ENCODE measurements at regions not wholly inside any gene's neighbourhood (a gene's known extent, or its start where the extent isn't known, plus 50 kb on each side); places are given as distances from the start of the nearest gene placed in this dataset.

DNA sequence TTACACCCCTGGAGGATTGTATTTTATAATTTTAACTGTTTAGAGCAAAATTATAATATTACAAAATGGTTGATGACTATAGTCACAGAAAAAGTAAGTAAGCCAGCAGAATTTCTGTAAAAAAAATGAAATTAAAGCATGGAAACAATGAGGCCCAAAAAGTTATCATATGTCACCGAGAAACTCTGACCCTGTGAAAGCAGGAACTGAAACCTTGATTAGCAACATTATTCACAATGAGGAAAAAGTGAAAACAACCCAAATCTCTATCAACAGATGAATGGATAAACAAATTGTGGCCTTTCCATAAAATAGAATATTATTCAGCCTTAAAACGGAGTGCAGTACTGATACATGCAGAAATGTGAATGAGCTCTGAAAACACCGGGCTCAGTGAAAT is 1471.7 kb downstream of the NLGN4Y start:
- TF ChIP-seq, protein P1, sequence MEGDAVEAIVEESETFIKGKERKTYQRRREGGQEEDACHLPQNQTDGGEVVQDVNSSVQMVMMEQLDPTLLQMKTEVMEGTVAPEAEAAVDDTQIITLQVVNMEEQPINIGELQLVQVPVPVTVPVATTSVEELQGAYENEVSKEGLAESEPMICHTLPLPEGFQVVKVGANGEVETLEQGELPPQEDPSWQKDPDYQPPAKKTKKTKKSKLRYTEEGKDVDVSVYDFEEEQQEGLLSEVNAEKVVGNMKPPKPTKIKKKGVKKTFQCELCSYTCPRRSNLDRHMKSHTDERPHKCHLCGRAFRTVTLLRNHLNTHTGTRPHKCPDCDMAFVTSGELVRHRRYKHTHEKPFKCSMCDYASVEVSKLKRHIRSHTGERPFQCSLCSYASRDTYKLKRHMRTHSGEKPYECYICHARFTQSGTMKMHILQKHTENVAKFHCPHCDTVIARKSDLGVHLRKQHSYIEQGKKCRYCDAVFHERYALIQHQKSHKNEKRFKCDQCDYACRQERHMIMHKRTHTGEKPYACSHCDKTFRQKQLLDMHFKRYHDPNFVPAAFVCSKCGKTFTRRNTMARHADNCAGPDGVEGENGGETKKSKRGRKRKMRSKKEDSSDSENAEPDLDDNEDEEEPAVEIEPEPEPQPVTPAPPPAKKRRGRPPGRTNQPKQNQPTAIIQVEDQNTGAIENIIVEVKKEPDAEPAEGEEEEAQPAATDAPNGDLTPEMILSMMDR (IDR thresholded peaks at IDR 0.05): no peak
- TF ChIP-seq POLR2A (IDR thresholded peaks at IDR 0.05): no peak

All from heart left ventricle (tissue), 13 donors.